ENCODE measurements at regions not wholly inside any gene's neighbourhood (a gene's known extent, or its start where the extent isn't known, plus 50 kb on each side); places are given as distances from the start of the nearest gene placed in this dataset.
"Not testable (repeated sequence)": the region's sequence is repeated elsewhere in the genome, so short reads cannot be mapped to it uniquely, and the experiment has no call there.

- no peak for DNase-seq (ENCODE audit: insufficient read length, low spot score, missing footprints)
- H3K27ac ChIP-seq (ENCODE audit: low read depth, low read length) = no peak overlapping the region
- H3K4me3 ChIP-seq (ENCODE audit: insufficient read depth, low read length) = no peak overlapping the region
- no peak overlapping the region for H2AFZ ChIP-seq (ENCODE audit: low read length)
- peaks cover 20% of the 10 kb centered on the region for H3K27me3 ChIP-seq (ENCODE audit: insufficient read depth, low read length)
- H3K9me3 ChIP-seq (ENCODE audit: low read depth, low read length) = no peaks in the 10 kb centered on the region
- no peak overlapping the region for H3K4me2 ChIP-seq (ENCODE audit: insufficient read depth, low read length)
- TF ChIP-seq CTCF (IDR thresholded peaks at IDR 0.05; ENCODE audit: extremely low read depth, low read depth, low read length) = no peak
- H3K79me2 ChIP-seq (ENCODE audit: insufficient read depth, low read length) = no peaks in the 10 kb centered on the region
- H3K36me3 ChIP-seq (ENCODE audit: insufficient read depth, low read length) = no peaks in the 10 kb centered on the region
- no peaks in the 10 kb centered on the region for H3K4me1 ChIP-seq (ENCODE audit: insufficient read depth, low read length)
- no peaks in the 10 kb centered on the region for H4K20me1 ChIP-seq (ENCODE audit: insufficient read depth, low read length)
Observed at GRCh38 chr5:127192150-127192549, 98.4 kb upstream of the MEGF10 start.

- H3K4me1 ChIP-seq (ENCODE audit: insufficient read depth, low read length) = no peaks in the 10 kb centered on the region
- no peak for DNase-seq (ENCODE audit: insufficient read length, low spot score, missing footprints)
- no peak overlapping the region for H3K27ac ChIP-seq (ENCODE audit: low read depth, low read length)
- no peak overlapping the region for H3K4me2 ChIP-seq (ENCODE audit: insufficient read depth, low read length)
- peak overlapping the region; percentile 12 for H2AFZ ChIP-seq (ENCODE audit: low read length)
- TF ChIP-seq CTCF (IDR thresholded peaks at IDR 0.05; ENCODE audit: extremely low read depth, low read depth, low read length) = no peak
- no peak overlapping the region for H3K4me3 ChIP-seq (ENCODE audit: insufficient read depth, low read length)
- peaks cover 20% of the 10 kb centered on the region for H3K27me3 ChIP-seq (ENCODE audit: insufficient read depth, low read length)
- H4K20me1 ChIP-seq (ENCODE audit: insufficient read depth, low read length) = no peaks in the 10 kb centered on the region
- no peaks in the 10 kb centered on the region for H3K36me3 ChIP-seq (ENCODE audit: insufficient read depth, low read length)
- H3K9me3 ChIP-seq (ENCODE audit: low read depth, low read length) = no peaks in the 10 kb centered on the region
- no peaks in the 10 kb centered on the region for H3K79me2 ChIP-seq (ENCODE audit: insufficient read depth, low read length)
Observed at GRCh38 chr5:127192836-127193338, 97.7 kb upstream of the MEGF10 start.

- no peaks in the 10 kb centered on the region for H3K36me3 ChIP-seq (ENCODE audit: insufficient read depth, low read length)
- no peak overlapping the region for H2AFZ ChIP-seq (ENCODE audit: low read length)
- H3K27ac ChIP-seq (ENCODE audit: low read depth, low read length) = no peak overlapping the region
- no peak overlapping the region for H3K4me3 ChIP-seq (ENCODE audit: insufficient read depth, low read length)
- peaks cover 23% of the 10 kb centered on the region for H3K27me3 ChIP-seq (ENCODE audit: insufficient read depth, low read length)
- H4K20me1 ChIP-seq (ENCODE audit: insufficient read depth, low read length) = no peaks in the 10 kb centered on the region
- H3K9me3 ChIP-seq (ENCODE audit: low read depth, low read length) = no peaks in the 10 kb centered on the region
- no peak for DNase-seq (ENCODE audit: insufficient read length, low spot score, missing footprints)
- TF ChIP-seq CTCF (IDR thresholded peaks at IDR 0.05; ENCODE audit: extremely low read depth, low read depth, low read length) = no peak
- H3K4me2 ChIP-seq (ENCODE audit: insufficient read depth, low read length) = no peak overlapping the region
- H3K4me1 ChIP-seq (ENCODE audit: insufficient read depth, low read length) = no peaks in the 10 kb centered on the region
- no peaks in the 10 kb centered on the region for H3K79me2 ChIP-seq (ENCODE audit: insufficient read depth, low read length)
Observed at GRCh38 chr5:127196042-127196441, 94.6 kb upstream of the MEGF10 start.

- DNase-seq (ENCODE audit: insufficient read length, low spot score, missing footprints); H3K79me2 ChIP-seq (ENCODE audit: insufficient read depth, low read length); H4K20me1 ChIP-seq (ENCODE audit: insufficient read depth, low read length); H2AFZ ChIP-seq (ENCODE audit: low read length); H3K4me2 ChIP-seq (ENCODE audit: insufficient read depth, low read length); H3K9me3 ChIP-seq (ENCODE audit: low read depth, low read length); H3K4me3 ChIP-seq (ENCODE audit: insufficient read depth, low read length); H3K36me3 ChIP-seq (ENCODE audit: insufficient read depth, low read length); H3K4me1 ChIP-seq (ENCODE audit: insufficient read depth, low read length); H3K27ac ChIP-seq (ENCODE audit: low read depth, low read length): not testable (repeated sequence)
- H3K27me3 ChIP-seq (ENCODE audit: insufficient read depth, low read length) = peaks cover 23% of the 10 kb centered on the region
Observed at GRCh38 chr5:127197402-127198167, 93.0 kb upstream of the MEGF10 start.

- not testable (repeated sequence) for H3K36me3 ChIP-seq (ENCODE audit: insufficient read depth, low read length); H3K4me3 ChIP-seq (ENCODE audit: insufficient read depth, low read length); H3K4me2 ChIP-seq (ENCODE audit: insufficient read depth, low read length); H3K79me2 ChIP-seq (ENCODE audit: insufficient read depth, low read length); H3K9me3 ChIP-seq (ENCODE audit: low read depth, low read length); H4K20me1 ChIP-seq (ENCODE audit: insufficient read depth, low read length); H3K27ac ChIP-seq (ENCODE audit: low read depth, low read length); DNase-seq (ENCODE audit: insufficient read length, low spot score, missing footprints); H2AFZ ChIP-seq (ENCODE audit: low read length)
- Histone ChIP-seq H3K4me1 (ENCODE audit: insufficient read depth, low read length) (peaks cover 20% of the 10 kb centered on the region), H3K27me3 (ENCODE audit: insufficient read depth, low read length) (peaks cover 15% of the 10 kb centered on the region)
Observed at GRCh38 chr5:127202738-127203137, 87.9 kb upstream of the MEGF10 start.

Measured in osteoblast (primary cell).